ENCODE measurements at regions not wholly inside any gene's neighbourhood (a gene's known extent, or its start where the extent isn't known, plus 50 kb on each side); places are given as distances from the start of the nearest gene placed in this dataset.
"Not testable (repeated sequence)": the region's sequence is repeated elsewhere in the genome, so short reads cannot be mapped to it uniquely, and the experiment has no call there.

GRCh38 chr9:61671276-61671973, 481.6 kb downstream of the SPATA31A7 start:
- no peak for FAIRE-seq
- Histone ChIP-seq H3K36me3 (ENCODE audit: control insufficient read depth, insufficient read depth, low read length) (no peaks in the 10 kb centered on the region), H3K27me3 (ENCODE audit: control insufficient read depth, insufficient read depth, low read length) (no peaks in the 10 kb centered on the region), H3K4me3 (ENCODE audit: low read depth, low read length) (no peak overlapping the region)
- no peak for TF ChIP-seq CTCF (IDR thresholded peaks at IDR 0.05; ENCODE audit: insufficient read depth, low read length, severe bottlenecking)
- no peak for DNase-seq (ENCODE audit: low read depth)

- not testable (repeated sequence) for H3K36me3 ChIP-seq (ENCODE audit: control insufficient read depth, insufficient read depth, low read length); H3K27me3 ChIP-seq (ENCODE audit: control insufficient read depth, insufficient read depth, low read length); H3K4me3 ChIP-seq (ENCODE audit: low read depth, low read length); FAIRE-seq; DNase-seq (ENCODE audit: low read depth)
Measured at GRCh38 chr9:61672107-61672541, 482.3 kb downstream of the SPATA31A7 start.

- FAIRE-seq; H3K4me3 ChIP-seq (ENCODE audit: low read depth, low read length); DNase-seq (ENCODE audit: low read depth); H3K27me3 ChIP-seq (ENCODE audit: control insufficient read depth, insufficient read depth, low read length); H3K36me3 ChIP-seq (ENCODE audit: control insufficient read depth, insufficient read depth, low read length): not testable (repeated sequence)
Measured at GRCh38 chr9:61672645-61673167, 482.9 kb downstream of the SPATA31A7 start.

- FAIRE-seq = no peak
- no peak for DNase-seq (ENCODE audit: low read depth)
Measured at GRCh38 chr9:61673247-61673646, 483.4 kb downstream of the SPATA31A7 start.

GRCh38 chr9:61673664-61674381, 484.0 kb downstream of the SPATA31A7 start:
- H3K27me3 ChIP-seq (ENCODE audit: control insufficient read depth, insufficient read depth, low read length) = no peaks in the 10 kb centered on the region
- FAIRE-seq (no peak), DNase-seq (ENCODE audit: low read depth) (no peak)
- TF ChIP-seq CTCF (IDR thresholded peaks at IDR 0.05; ENCODE audit: insufficient read depth, low read length, severe bottlenecking) = no peak
- H3K36me3 ChIP-seq (ENCODE audit: control insufficient read depth, insufficient read depth, low read length) = no peaks in the 10 kb centered on the region
- H3K4me3 ChIP-seq (ENCODE audit: low read depth, low read length) = no peak overlapping the region

More at GRCh38 chr9:61673247-61673646, 483.4 kb downstream of the SPATA31A7 start:
- TF ChIP-seq CTCF (IDR thresholded peaks at IDR 0.05; ENCODE audit: insufficient read depth, low read length, severe bottlenecking) = no peak
- no peaks in the 10 kb centered on the region for H3K27me3 ChIP-seq (ENCODE audit: control insufficient read depth, insufficient read depth, low read length)
- no peak overlapping the region for H3K4me3 ChIP-seq (ENCODE audit: low read depth, low read length)
- H3K36me3 ChIP-seq (ENCODE audit: control insufficient read depth, insufficient read depth, low read length) = no peaks in the 10 kb centered on the region

GRCh38 chr9:61674465-61674864, 484.6 kb downstream of the SPATA31A7 start:
- FAIRE-seq (no peak), DNase-seq (ENCODE audit: low read depth) (no peak)
- TF ChIP-seq CTCF (IDR thresholded peaks at IDR 0.05; ENCODE audit: insufficient read depth, low read length, severe bottlenecking) = no peak
- H3K4me3 ChIP-seq (ENCODE audit: low read depth, low read length) = no peak overlapping the region
- H3K36me3 ChIP-seq (ENCODE audit: control insufficient read depth, insufficient read depth, low read length) = no peaks in the 10 kb centered on the region
- no peaks in the 10 kb centered on the region for H3K27me3 ChIP-seq (ENCODE audit: control insufficient read depth, insufficient read depth, low read length)
